Calu3 (cell line): ENCODE measurements at regions not wholly inside any gene's neighbourhood (a gene's known extent, or its start where the extent isn't known, plus 50 kb on each side); places are given as distances from the start of the nearest gene placed in this dataset.
"Not testable (repeated sequence)": the region's sequence is repeated elsewhere in the genome, so short reads cannot be mapped to it uniquely, and the experiment has no call there.

Experiments
- BruUV-seq: library from RNA; stranded (reverse); fragments of 400-500 nt; replicated peaks from 2 replicates; lab custom pipeline; 2021; lab: Mats Ljungman, UMichigan
- CTCF ChIA-PET: fragments of 300-600 bp; sonication (Branson Sonifier 250); formaldehyde crosslinking; loops from one replicate; lab custom pipeline; 2022; ENCODE audit warnings: antibody characterized with exemption; lab: Charles Lee
- DNase-seq: peaks from one replicate; pipeline ENCODE4 v3.0.0; 2022
- H3K27ac Mint-ChIP-seq: one replicate; pipeline ENCODE4 v1.8.0; 2022; ENCODE audit warnings: mixed read lengths; ENCODE audit not compliant: unreplicated experiment
- H3K27me3 Mint-ChIP-seq: one replicate; pipeline ENCODE4 v1.8.0; 2022; ENCODE audit warnings: mixed read lengths; ENCODE audit not compliant: unreplicated experiment
- H3K36me3 Mint-ChIP-seq: one replicate; pipeline ENCODE4 v1.8.0; 2022; ENCODE audit warnings: mild to moderate bottlenecking, moderate library complexity, mixed read lengths; ENCODE audit not compliant: insufficient read depth, unreplicated experiment
- H3K4me1 Mint-ChIP-seq: one replicate; pipeline ENCODE4 v1.8.0; 2022; ENCODE audit warnings: mild to moderate bottlenecking, low read depth, mixed read lengths; ENCODE audit not compliant: unreplicated experiment
- H3K4me3 Mint-ChIP-seq: one replicate; pipeline ENCODE4 v1.8.0; 2022; ENCODE audit warnings: mild to moderate bottlenecking, low read depth, moderate library complexity, mixed read lengths; ENCODE audit not compliant: unreplicated experiment
- H3K9me3 Mint-ChIP-seq: one replicate; pipeline ENCODE4 v1.8.0; 2022; ENCODE audit warnings: low read depth, mixed read lengths; ENCODE audit not compliant: unreplicated experiment
- intact Hi-C: fragments of 100-400 bp; cut with micrococcal nuclease; formaldehyde crosslinking; loops from one replicate; pipeline ENCODE4 v1.10.0; 2022; ENCODE audit not compliant: unreplicated experiment

GRCh38 chr15:84505552-84505951 is 95.3 kb upstream of the ZSCAN2 start:
- H3K27ac Mint-ChIP-seq, H3K36me3 Mint-ChIP-seq, H3K4me3 Mint-ChIP-seq, BruUV-seq, H3K4me1 Mint-ChIP-seq, H3K27me3 Mint-ChIP-seq, H3K9me3 Mint-ChIP-seq, CTCF ChIA-PET, intact Hi-C loops: not testable (repeated sequence)
- DNase-seq: peak; percentile 40

GRCh38 chr15:84512324-84512723 is 88.5 kb upstream of the ZSCAN2 start:
- H3K9me3 Mint-ChIP-seq, H3K4me3 Mint-ChIP-seq, H3K36me3 Mint-ChIP-seq, H3K27ac Mint-ChIP-seq, H3K4me1 Mint-ChIP-seq, H3K27me3 Mint-ChIP-seq, BruUV-seq, CTCF ChIA-PET, intact Hi-C loops, DNase-seq: not testable (repeated sequence)

- CTCF ChIA-PET, BruUV-seq: not testable (repeated sequence)
Observed at GRCh38 chr15:84516773-84517172, 84.0 kb upstream of the ZSCAN2 start.

GRCh38 chr15:84525491-84526344 is 75.1 kb upstream of the ZSCAN2 start:
- CTCF ChIA-PET, H3K27me3 Mint-ChIP-seq, H3K4me3 Mint-ChIP-seq, BruUV-seq, H3K4me1 Mint-ChIP-seq, H3K27ac Mint-ChIP-seq, H3K36me3 Mint-ChIP-seq, intact Hi-C loops, H3K9me3 Mint-ChIP-seq: not testable (repeated sequence)
- peak; percentile 9 for DNase-seq

More at GRCh38 chr15:84516773-84517172, 84.0 kb upstream of the ZSCAN2 start:
- intact Hi-C loops, H3K27me3 Mint-ChIP-seq, H3K9me3 Mint-ChIP-seq, H3K27ac Mint-ChIP-seq, H3K4me1 Mint-ChIP-seq, H3K36me3 Mint-ChIP-seq, H3K4me3 Mint-ChIP-seq: not testable (repeated sequence)
- peak; percentile 29 for DNase-seq

GRCh38 chr15:84530751-84531150 is 70.1 kb upstream of the ZSCAN2 start:
- CTCF ChIA-PET: not testable (repeated sequence)

GRCh38 chr15:84531223-84531622 is 69.6 kb upstream of the ZSCAN2 start:
- H3K36me3 Mint-ChIP-seq, H3K9me3 Mint-ChIP-seq, H3K27ac Mint-ChIP-seq, H3K4me3 Mint-ChIP-seq, H3K27me3 Mint-ChIP-seq, DNase-seq, intact Hi-C loops, CTCF ChIA-PET, BruUV-seq: not testable (repeated sequence)
- peaks cover 20% of the 10 kb centered on the region for H3K4me1 Mint-ChIP-seq

More at GRCh38 chr15:84530751-84531150, 70.1 kb upstream of the ZSCAN2 start:
- H3K9me3 Mint-ChIP-seq, H3K27me3 Mint-ChIP-seq, H3K4me3 Mint-ChIP-seq, intact Hi-C loops, H3K27ac Mint-ChIP-seq, DNase-seq, H3K36me3 Mint-ChIP-seq, BruUV-seq: not testable (repeated sequence)
- peaks cover 20% of the 10 kb centered on the region for H3K4me1 Mint-ChIP-seq

GRCh38 chr15:84531709-84532367 is 69.0 kb upstream of the ZSCAN2 start:
- intact Hi-C loops, H3K9me3 Mint-ChIP-seq, BruUV-seq, H3K36me3 Mint-ChIP-seq, CTCF ChIA-PET, H3K4me3 Mint-ChIP-seq, H3K27me3 Mint-ChIP-seq: not testable (repeated sequence)
- peak overlapping the region; percentile 27 for H3K27ac Mint-ChIP-seq
- peaks cover 20% of the 10 kb centered on the region for H3K4me1 Mint-ChIP-seq
- peak; percentile 11 for DNase-seq

- BruUV-seq, H3K9me3 Mint-ChIP-seq, H3K4me3 Mint-ChIP-seq, H3K27ac Mint-ChIP-seq, DNase-seq, intact Hi-C loops, H3K36me3 Mint-ChIP-seq, H3K27me3 Mint-ChIP-seq: not testable (repeated sequence)
- H3K4me1 Mint-ChIP-seq: peaks cover 20% of the 10 kb centered on the region
- CTCF ChIA-PET: interaction anchor here (0.7 kb wide), 1 partner anchor 202 kb away, joined by 3 read pairs; no protein-coding TSS in a partner anchor
Observed at GRCh38 chr15:84533705-84534104, 67.1 kb upstream of the ZSCAN2 start.

GRCh38 chr15:84534561-84535235 is 66.1 kb upstream of the ZSCAN2 start:
- H3K4me1 Mint-ChIP-seq: peaks cover 20% of the 10 kb centered on the region
- CTCF ChIA-PET, DNase-seq, H3K27ac Mint-ChIP-seq, H3K9me3 Mint-ChIP-seq, BruUV-seq, intact Hi-C loops, H3K27me3 Mint-ChIP-seq, H3K36me3 Mint-ChIP-seq, H3K4me3 Mint-ChIP-seq: not testable (repeated sequence)
